ENCODE measurements at regions not wholly inside any gene's neighbourhood (a gene's known extent, or its start where the extent isn't known, plus 50 kb on each side); places are given as distances from the start of the nearest gene placed in this dataset.

DNA sequence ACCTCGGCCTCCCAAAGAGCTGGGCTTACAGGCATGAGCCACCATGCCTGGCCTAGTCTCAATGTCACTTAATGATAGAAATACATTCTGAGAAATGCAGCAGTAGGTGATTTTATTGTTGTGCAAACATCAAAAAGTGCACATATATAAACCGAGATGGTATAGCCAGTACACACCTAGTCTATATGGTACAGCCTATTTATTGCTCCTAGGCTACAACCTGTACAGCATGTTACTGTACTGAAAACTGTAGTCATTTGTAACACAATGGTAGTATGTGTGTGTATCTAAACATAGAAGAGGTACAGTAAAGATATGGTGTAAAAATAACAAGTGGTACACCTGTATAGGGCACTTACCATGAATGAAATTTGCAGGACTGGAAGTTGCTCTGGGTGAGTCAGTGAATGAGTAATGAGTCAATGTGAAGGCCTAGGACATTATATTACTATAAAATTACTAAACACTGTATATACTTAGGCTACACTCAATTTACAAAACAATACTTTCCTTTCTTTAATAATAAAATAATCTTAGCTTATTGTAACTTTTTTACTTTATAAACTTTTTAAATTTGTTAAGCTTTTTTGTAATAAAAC is 166.7 kb upstream of the SYT1 start:
- no peaks in the 10 kb centered on the region for H3K4me1 ChIP-seq (ENCODE audit: low read length)
- no peaks in the 10 kb centered on the region for H3K79me2 ChIP-seq (ENCODE audit: low read length)
- no peak overlapping the region for H3K4me2 ChIP-seq (ENCODE audit: low read depth, low read length, poor library complexity, severe bottlenecking)
- H4K20me1 ChIP-seq (ENCODE audit: insufficient read depth, low read depth, low read length) = no peaks in the 10 kb centered on the region
- H3K36me3 ChIP-seq (ENCODE audit: insufficient read depth, low read length) = no peaks in the 10 kb centered on the region
- no peak overlapping the region for H3K27ac ChIP-seq (ENCODE audit: low read length)
- H3K27me3 ChIP-seq (ENCODE audit: low read length) = no peaks in the 10 kb centered on the region
- H3K9me2 ChIP-seq (replicated peaks; ENCODE audit: insufficient read depth, low read length) = no peaks in the 10 kb centered on the region; the same call in 1 of the 2 replicates
- no peaks in the 10 kb centered on the region; the same call in 1 of the 2 replicates for H3K9me3 ChIP-seq (ENCODE audit: low read length)
- DNase-seq = no peak
- no peak overlapping the region for H3K4me3 ChIP-seq (ENCODE audit: low read length)
- no peak overlapping the region for H3K9ac ChIP-seq (ENCODE audit: low read length)
- no peak overlapping the region for H2AFZ ChIP-seq (ENCODE audit: low read length)

DNA sequence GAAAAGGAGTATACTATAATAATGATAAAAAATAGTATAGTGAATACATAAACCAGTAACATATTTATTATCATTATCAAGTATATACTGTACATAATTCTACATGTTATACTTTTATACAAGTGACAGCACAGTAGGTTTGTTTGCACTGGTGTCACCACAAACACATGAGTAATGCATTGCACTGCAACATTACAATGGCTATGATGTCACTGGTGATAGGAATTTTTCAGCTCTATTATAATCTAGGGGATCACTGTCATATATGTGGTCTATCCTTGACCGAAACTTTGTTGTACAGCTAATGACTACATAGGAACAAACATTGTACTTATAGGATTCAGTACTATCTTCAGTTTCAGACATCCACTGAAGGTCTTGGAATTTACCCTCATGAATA is 165.8 kb upstream of the SYT1 start:
- H3K79me2 ChIP-seq (ENCODE audit: low read length) = no peaks in the 10 kb centered on the region
- H3K36me3 ChIP-seq (ENCODE audit: insufficient read depth, low read length) = no peaks in the 10 kb centered on the region
- no peaks in the 10 kb centered on the region; the same call in 1 of the 2 replicates for H3K9me2 ChIP-seq (replicated peaks; ENCODE audit: insufficient read depth, low read length)
- no peak overlapping the region for H3K4me2 ChIP-seq (ENCODE audit: low read depth, low read length, poor library complexity, severe bottlenecking)
- H3K4me3 ChIP-seq (ENCODE audit: low read length) = no peak overlapping the region
- H3K9me3 ChIP-seq (ENCODE audit: low read length) = no peaks in the 10 kb centered on the region; the same call in 1 of the 2 replicates
- H3K27me3 ChIP-seq (ENCODE audit: low read length) = no peaks in the 10 kb centered on the region
- H3K4me1 ChIP-seq (ENCODE audit: low read length) = no peaks in the 10 kb centered on the region
- H3K27ac ChIP-seq (ENCODE audit: low read length) = no peak overlapping the region
- H4K20me1 ChIP-seq (ENCODE audit: insufficient read depth, low read depth, low read length) = no peaks in the 10 kb centered on the region
- DNase-seq = no peak
- no peak overlapping the region for H2AFZ ChIP-seq (ENCODE audit: low read length)
- H3K9ac ChIP-seq (ENCODE audit: low read length) = no peak overlapping the region

DNA sequence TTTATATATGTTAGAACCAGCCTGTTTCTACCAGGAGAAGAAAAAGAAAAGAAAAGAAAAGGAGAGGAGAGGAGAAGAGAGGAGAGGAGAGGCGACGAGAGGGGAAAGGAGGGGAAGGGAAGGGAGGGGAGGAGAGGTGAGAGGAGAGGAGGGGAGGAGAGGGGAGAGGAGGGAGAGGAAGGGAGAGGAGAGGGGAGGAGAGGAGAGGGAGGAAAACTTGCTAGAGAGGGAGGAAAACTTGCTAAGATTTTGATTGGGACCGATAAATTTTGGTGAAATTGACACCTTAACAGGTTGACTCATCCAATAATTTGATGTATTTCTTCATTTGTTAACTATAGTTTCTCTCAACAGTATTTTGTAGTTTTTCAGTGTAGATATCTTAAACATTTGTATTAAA is 164.0 kb upstream of the SYT1 start:
- Histone ChIP-seq H3K9ac (ENCODE audit: low read length) (no peak overlapping the region), H3K79me2 (ENCODE audit: low read length) (no peaks in the 10 kb centered on the region), H3K27me3 (ENCODE audit: low read length) (no peaks in the 10 kb centered on the region), H3K36me3 (ENCODE audit: insufficient read depth, low read length) (no peaks in the 10 kb centered on the region), H3K27ac (ENCODE audit: low read length) (no peak overlapping the region), H3K9me2 (replicated peaks; ENCODE audit: insufficient read depth, low read length) (no peaks in the 10 kb centered on the region; the same call in 1 of the 2 replicates), H3K4me3 (ENCODE audit: low read length) (no peak overlapping the region), H4K20me1 (ENCODE audit: insufficient read depth, low read depth, low read length) (no peaks in the 10 kb centered on the region), H2AFZ (ENCODE audit: low read length) (no peak overlapping the region), H3K4me2 (ENCODE audit: low read depth, low read length, poor library complexity, severe bottlenecking) (no peak overlapping the region), H3K4me1 (ENCODE audit: low read length) (no peaks in the 10 kb centered on the region), H3K9me3 (ENCODE audit: low read length) (no peaks in the 10 kb centered on the region; the same call in 1 of the 2 replicates)
- DNase-seq = no peak

DNA sequence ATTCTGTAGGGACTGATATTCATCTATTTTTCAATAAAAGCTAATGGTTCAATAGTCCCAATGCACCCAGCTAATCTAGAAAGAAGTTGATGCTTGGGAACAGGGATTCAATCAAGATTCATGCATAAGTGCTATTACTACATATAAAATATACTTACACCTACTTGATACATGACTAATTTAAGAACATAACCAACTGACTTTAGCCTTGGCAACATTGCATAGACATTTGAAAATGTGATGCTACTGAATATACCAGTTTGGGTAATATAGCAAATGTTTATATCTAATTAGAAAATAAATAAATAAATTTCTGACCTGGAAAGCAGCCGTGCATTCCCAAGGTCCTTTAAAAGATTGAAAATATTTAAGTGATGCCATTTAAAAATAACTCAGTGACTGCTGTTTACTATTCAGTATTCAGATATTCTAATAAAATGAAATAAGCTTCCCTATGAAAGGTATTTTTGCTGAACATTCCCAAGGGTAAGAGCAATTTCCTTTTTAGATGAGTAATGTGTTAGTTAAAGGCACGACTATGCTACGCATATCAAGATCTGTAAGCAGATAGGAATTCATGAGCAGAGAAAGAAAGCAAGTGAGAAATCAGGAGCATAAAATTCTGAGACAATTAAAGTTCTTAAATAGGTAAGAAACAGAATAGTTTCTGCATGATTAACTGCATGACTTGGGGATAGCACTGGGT is 160.6 kb upstream of the SYT1 start:
- no peak overlapping the region for H3K27ac ChIP-seq (ENCODE audit: low read length)
- H3K9me2 ChIP-seq (replicated peaks; ENCODE audit: insufficient read depth, low read length) = no peaks in the 10 kb centered on the region
- no peaks in the 10 kb centered on the region for H3K9me3 ChIP-seq (ENCODE audit: low read length)
- no peaks in the 10 kb centered on the region for H4K20me1 ChIP-seq (ENCODE audit: insufficient read depth, low read depth, low read length)
- no peak overlapping the region for H2AFZ ChIP-seq (ENCODE audit: low read length)
- H3K4me1 ChIP-seq (ENCODE audit: low read length) = no peaks in the 10 kb centered on the region
- H3K4me2 ChIP-seq (ENCODE audit: low read depth, low read length, poor library complexity, severe bottlenecking) = no peak overlapping the region
- no peaks in the 10 kb centered on the region for H3K79me2 ChIP-seq (ENCODE audit: low read length)
- no peak overlapping the region for H3K4me3 ChIP-seq (ENCODE audit: low read length)
- H3K36me3 ChIP-seq (ENCODE audit: insufficient read depth, low read length) = no peaks in the 10 kb centered on the region
- H3K9ac ChIP-seq (ENCODE audit: low read length) = no peak overlapping the region
- H3K27me3 ChIP-seq (ENCODE audit: low read length) = no peaks in the 10 kb centered on the region
- no peak for DNase-seq

DNA sequence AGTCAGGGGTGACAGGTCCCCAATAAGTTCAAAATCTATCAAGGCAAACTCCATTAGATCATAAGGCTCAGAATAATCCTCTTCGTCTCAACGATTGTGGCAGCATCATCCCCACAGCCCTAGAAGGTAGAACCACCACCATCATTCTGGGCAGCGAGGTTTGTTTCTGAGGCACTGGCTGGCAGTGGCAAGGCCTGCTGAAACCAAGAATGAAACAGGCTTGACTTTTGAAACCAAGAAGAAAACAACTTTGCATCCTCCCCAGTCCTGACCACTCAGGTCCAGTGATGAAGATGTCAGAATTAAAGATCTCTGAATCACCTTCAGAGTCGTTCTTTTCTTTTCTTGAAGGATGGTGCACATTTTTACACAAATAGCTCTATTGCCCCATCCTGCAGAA is 152.6 kb upstream of the SYT1 start:
- Histone ChIP-seq H3K9me3 (ENCODE audit: low read length) (no peaks in the 10 kb centered on the region), H3K4me2 (ENCODE audit: low read depth, low read length, poor library complexity, severe bottlenecking) (no peak overlapping the region), H3K79me2 (ENCODE audit: low read length) (no peaks in the 10 kb centered on the region), H3K9ac (ENCODE audit: low read length) (no peak overlapping the region), H3K4me3 (ENCODE audit: low read length) (no peak overlapping the region), H4K20me1 (ENCODE audit: insufficient read depth, low read depth, low read length) (no peaks in the 10 kb centered on the region), H3K36me3 (ENCODE audit: insufficient read depth, low read length) (no peaks in the 10 kb centered on the region), H2AFZ (ENCODE audit: low read length) (no peak overlapping the region), H3K9me2 (replicated peaks; ENCODE audit: insufficient read depth, low read length) (no peaks in the 10 kb centered on the region), H3K4me1 (ENCODE audit: low read length) (no peaks in the 10 kb centered on the region), H3K27ac (ENCODE audit: low read length) (no peak overlapping the region), H3K27me3 (ENCODE audit: low read length) (no peaks in the 10 kb centered on the region)
- DNase-seq = no peak

DNA sequence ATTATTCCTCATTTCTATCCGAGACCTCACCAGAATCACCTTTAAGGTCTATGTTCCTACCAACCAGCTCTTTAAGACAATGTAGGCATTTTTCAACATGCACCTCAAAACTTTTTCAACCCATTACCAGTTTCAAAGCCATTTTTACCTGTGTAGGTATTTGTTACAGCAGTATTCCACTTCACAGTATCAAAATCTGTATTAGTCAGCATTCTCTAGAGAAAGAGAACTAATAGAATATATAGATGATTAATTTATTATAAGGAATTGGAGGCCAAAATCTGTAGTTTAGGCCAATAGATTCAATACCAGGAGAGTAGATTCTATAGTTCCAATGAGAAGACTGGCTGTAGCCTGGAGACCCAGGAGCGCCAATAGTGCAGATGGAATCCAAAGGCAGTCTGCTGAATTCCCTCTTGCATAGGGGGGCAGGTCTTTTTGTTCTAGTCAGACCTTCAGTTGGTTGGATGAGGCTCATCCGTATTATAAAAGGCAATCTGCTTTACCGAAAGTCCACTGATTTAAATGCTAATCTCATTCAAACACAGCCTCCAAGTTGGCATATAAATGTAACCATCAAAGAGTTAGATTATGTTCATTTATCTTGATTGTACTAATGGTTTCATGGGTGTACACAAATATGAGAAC is 151.6 kb upstream of the SYT1 start:
- H3K9ac ChIP-seq (ENCODE audit: low read length) = no peak overlapping the region
- no peaks in the 10 kb centered on the region for H3K9me2 ChIP-seq (replicated peaks; ENCODE audit: insufficient read depth, low read length)

DNA sequence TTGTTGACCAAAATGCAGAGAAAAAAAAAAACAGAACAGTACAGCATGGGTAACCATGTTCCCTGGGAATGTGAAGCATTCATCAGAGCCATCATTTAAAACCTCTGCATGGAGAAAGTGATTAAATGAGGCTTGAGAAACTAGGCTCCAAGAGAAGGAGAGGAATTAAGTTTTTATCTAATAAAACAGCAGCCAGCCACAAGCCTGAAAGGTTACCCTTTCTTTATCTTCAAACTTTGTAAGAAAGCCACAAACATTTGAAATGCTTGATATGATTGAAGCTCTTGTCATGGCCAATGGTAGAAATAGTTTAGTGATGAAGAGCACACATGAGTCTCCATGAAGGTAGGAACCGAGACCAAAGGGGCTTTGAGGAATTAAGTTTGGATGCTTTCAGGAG is 144.9 kb upstream of the SYT1 start:
- Histone ChIP-seq H3K27ac (ENCODE audit: low read length) (no peak overlapping the region), H3K4me3 (ENCODE audit: low read length) (no peak overlapping the region), H2AFZ (ENCODE audit: low read length) (no peak overlapping the region), H3K4me2 (ENCODE audit: low read depth, low read length, poor library complexity, severe bottlenecking) (no peak overlapping the region), H3K4me1 (ENCODE audit: low read length) (no peaks in the 10 kb centered on the region), H3K9me2 (replicated peaks; ENCODE audit: insufficient read depth, low read length) (no peaks in the 10 kb centered on the region), H3K27me3 (ENCODE audit: low read length) (no peaks in the 10 kb centered on the region), H3K9me3 (ENCODE audit: low read length) (no peaks in the 10 kb centered on the region; the same call in 1 of the 2 replicates), H3K79me2 (ENCODE audit: low read length) (no peaks in the 10 kb centered on the region), H3K36me3 (ENCODE audit: insufficient read depth, low read length) (no peaks in the 10 kb centered on the region), H3K9ac (ENCODE audit: low read length) (no peak overlapping the region), H4K20me1 (ENCODE audit: insufficient read depth, low read depth, low read length) (no peaks in the 10 kb centered on the region)
- DNase-seq = no peak

More for the DNA sequence above, 151.6 kb upstream of the SYT1 start:
- no peak for DNase-seq
- Histone ChIP-seq H3K9me3 (ENCODE audit: low read length) (no peaks in the 10 kb centered on the region), H3K27me3 (ENCODE audit: low read length) (no peaks in the 10 kb centered on the region), H4K20me1 (ENCODE audit: insufficient read depth, low read depth, low read length) (no peaks in the 10 kb centered on the region), H3K27ac (ENCODE audit: low read length) (no peak overlapping the region), H3K4me1 (ENCODE audit: low read length) (no peaks in the 10 kb centered on the region), H2AFZ (ENCODE audit: low read length) (no peak overlapping the region), H3K79me2 (ENCODE audit: low read length) (no peaks in the 10 kb centered on the region), H3K4me2 (ENCODE audit: low read depth, low read length, poor library complexity, severe bottlenecking) (no peak overlapping the region), H3K4me3 (ENCODE audit: low read length) (no peak overlapping the region), H3K36me3 (ENCODE audit: insufficient read depth, low read length) (no peaks in the 10 kb centered on the region)

DNA sequence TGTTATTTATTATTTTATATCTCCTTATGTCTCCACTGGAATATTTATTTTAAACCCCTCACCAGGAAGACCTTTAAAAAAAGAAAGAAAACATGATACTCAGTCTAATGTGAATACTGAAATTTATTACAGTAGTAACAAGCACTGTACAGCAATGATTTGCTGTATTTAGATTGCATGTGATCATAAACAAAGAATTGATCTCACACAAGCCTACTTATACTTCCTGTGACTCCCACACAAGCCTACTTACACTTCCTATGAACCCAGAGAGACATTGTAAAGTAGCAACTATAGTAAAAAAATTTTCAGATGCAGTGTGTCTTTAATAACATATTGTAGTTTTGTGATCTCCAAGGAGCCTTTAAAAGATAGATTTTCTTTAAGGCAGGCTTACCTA is 142.7 kb upstream of the SYT1 start:
- no peaks in the 10 kb centered on the region for H4K20me1 ChIP-seq (ENCODE audit: insufficient read depth, low read depth, low read length)
- H3K4me3 ChIP-seq (ENCODE audit: low read length) = no peak overlapping the region
- H3K27ac ChIP-seq (ENCODE audit: low read length) = no peak overlapping the region

More for the DNA sequence above, 142.7 kb upstream of the SYT1 start:
- no peaks in the 10 kb centered on the region; the same call in 1 of the 2 replicates for H3K9me3 ChIP-seq (ENCODE audit: low read length)
- no peak overlapping the region for H3K4me2 ChIP-seq (ENCODE audit: low read depth, low read length, poor library complexity, severe bottlenecking)
- DNase-seq = no peak
- H2AFZ ChIP-seq (ENCODE audit: low read length) = no peak overlapping the region
- H3K9ac ChIP-seq (ENCODE audit: low read length) = no peak overlapping the region
- H3K9me2 ChIP-seq (replicated peaks; ENCODE audit: insufficient read depth, low read length) = no peaks in the 10 kb centered on the region
- H3K79me2 ChIP-seq (ENCODE audit: low read length) = no peaks in the 10 kb centered on the region
- H3K4me1 ChIP-seq (ENCODE audit: low read length) = no peaks in the 10 kb centered on the region
- no peaks in the 10 kb centered on the region for H3K27me3 ChIP-seq (ENCODE audit: low read length)
- no peaks in the 10 kb centered on the region for H3K36me3 ChIP-seq (ENCODE audit: insufficient read depth, low read length)

All from Karpas-422 (cell line).